Ishikawa (cell line): ENCODE measurements at regions not wholly inside any gene's neighbourhood (a gene's known extent, or its start where the extent isn't known, plus 50 kb on each side); places are given as distances from the start of the nearest gene placed in this dataset.

Source experiments
- CEBPB ChIP-seq: IDR thresholded peaks from 2 replicates; pipeline ENCODE4 v1.6.1; 2012
- CREB1 ChIP-seq: IDR thresholded peaks from 2 replicates; pipeline ENCODE4 v1.6.1; 2012; ENCODE audit warnings: low read depth
- EGR1 ChIP-seq: IDR thresholded peaks from 2 replicates; pipeline ENCODE4 v1.6.1; 2012
- EP300 ChIP-seq: IDR thresholded peaks from 2 replicates; pipeline ENCODE4 v1.6.1; 2012; ENCODE audit warnings: borderline replicate concordance
- FOXM1 ChIP-seq: IDR thresholded peaks from 2 replicates; pipeline ENCODE4 v1.6.1; 2012; ENCODE audit warnings: low read depth, borderline replicate concordance
- NFIC ChIP-seq: IDR thresholded peaks from 2 replicates; pipeline ENCODE4 v1.6.1; 2012
- RAD21 ChIP-seq: IDR thresholded peaks from 2 replicates; pipeline ENCODE4 v1.6.1; 2012; ENCODE audit warnings: low read depth
- TAF1 ChIP-seq: IDR thresholded peaks from 2 replicates; pipeline ENCODE4 v1.6.1; 2012; ENCODE audit warnings: low read depth, mild to moderate bottlenecking
- TCF12 ChIP-seq: IDR thresholded peaks from 2 replicates; pipeline ENCODE4 v1.6.1; 2012; ENCODE audit warnings: low read depth
- TEAD4 ChIP-seq: IDR thresholded peaks from 2 replicates; pipeline ENCODE4 v1.6.1; 2012
- YY1 ChIP-seq: IDR thresholded peaks from 2 replicates; pipeline ENCODE4 v1.6.1; 2012; ENCODE audit warnings: low read depth
- TF ChIP-seq, protein P1 (sequence below): IDR thresholded peaks from 2 replicates; pipeline ENCODE4 v1.6.1; 2012
- TF ChIP-seq, protein P2 (sequence below): IDR thresholded peaks from 2 replicates; pipeline ENCODE4 v1.6.1; 2012; ENCODE audit warnings: low read depth, mild to moderate bottlenecking
- TF ChIP-seq, protein P3 (sequence below): IDR thresholded peaks from 2 replicates; pipeline ENCODE4 v1.6.1; 2012

DNA sequence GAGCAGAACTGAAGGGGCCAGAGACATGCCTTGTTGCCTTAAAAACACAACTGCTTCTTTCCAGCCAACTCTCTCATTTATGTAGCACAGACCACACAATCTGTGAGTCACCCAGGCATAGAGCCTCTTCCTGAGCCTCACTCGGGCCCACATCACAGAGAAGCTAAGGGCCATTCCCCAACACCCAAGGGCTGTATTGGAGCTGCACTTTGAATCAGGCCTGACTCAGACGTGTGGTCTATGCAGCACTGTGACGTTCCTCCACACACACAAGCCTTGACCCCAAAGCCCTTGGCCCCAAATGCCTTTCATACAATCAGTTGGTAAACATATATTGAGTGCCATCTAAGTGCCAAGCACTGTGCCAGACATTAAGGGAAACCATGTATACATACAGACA is 308.9 kb upstream of the DYNLRB2 start:
- TF ChIP-seq TEAD4 (no peak), CEBPB (no peak), EP300 (no peak), TCF12 (no peak), YY1 (no peak), RAD21 (no peak), FOXM1 (no peak), NFIC (no peak), EGR1 (no peak), TAF1 (no peak), CREB1 (no peak)
- TF ChIP-seq, protein P1, sequence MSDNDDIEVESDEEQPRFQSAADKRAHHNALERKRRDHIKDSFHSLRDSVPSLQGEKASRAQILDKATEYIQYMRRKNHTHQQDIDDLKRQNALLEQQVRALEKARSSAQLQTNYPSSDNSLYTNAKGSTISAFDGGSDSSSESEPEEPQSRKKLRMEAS: no peak
- TF ChIP-seq, protein P2, sequence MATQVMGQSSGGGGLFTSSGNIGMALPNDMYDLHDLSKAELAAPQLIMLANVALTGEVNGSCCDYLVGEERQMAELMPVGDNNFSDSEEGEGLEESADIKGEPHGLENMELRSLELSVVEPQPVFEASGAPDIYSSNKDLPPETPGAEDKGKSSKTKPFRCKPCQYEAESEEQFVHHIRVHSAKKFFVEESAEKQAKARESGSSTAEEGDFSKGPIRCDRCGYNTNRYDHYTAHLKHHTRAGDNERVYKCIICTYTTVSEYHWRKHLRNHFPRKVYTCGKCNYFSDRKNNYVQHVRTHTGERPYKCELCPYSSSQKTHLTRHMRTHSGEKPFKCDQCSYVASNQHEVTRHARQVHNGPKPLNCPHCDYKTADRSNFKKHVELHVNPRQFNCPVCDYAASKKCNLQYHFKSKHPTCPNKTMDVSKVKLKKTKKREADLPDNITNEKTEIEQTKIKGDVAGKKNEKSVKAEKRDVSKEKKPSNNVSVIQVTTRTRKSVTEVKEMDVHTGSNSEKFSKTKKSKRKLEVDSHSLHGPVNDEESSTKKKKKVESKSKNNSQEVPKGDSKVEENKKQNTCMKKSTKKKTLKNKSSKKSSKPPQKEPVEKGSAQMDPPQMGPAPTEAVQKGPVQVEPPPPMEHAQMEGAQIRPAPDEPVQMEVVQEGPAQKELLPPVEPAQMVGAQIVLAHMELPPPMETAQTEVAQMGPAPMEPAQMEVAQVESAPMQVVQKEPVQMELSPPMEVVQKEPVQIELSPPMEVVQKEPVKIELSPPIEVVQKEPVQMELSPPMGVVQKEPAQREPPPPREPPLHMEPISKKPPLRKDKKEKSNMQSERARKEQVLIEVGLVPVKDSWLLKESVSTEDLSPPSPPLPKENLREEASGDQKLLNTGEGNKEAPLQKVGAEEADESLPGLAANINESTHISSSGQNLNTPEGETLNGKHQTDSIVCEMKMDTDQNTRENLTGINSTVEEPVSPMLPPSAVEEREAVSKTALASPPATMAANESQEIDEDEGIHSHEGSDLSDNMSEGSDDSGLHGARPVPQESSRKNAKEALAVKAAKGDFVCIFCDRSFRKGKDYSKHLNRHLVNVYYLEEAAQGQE: no peak
- TF ChIP-seq, protein P3, sequence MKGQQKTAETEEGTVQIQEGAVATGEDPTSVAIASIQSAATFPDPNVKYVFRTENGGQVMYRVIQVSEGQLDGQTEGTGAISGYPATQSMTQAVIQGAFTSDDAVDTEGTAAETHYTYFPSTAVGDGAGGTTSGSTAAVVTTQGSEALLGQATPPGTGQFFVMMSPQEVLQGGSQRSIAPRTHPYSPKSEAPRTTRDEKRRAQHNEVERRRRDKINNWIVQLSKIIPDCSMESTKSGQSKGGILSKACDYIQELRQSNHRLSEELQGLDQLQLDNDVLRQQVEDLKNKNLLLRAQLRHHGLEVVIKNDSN: no peak
